Keratinocyte (primary cell): ENCODE measurements at regions not wholly inside any gene's neighbourhood (a gene's known extent, or its start where the extent isn't known, plus 50 kb on each side); places are given as distances from the start of the nearest gene placed in this dataset.

ENCODE experiments used
- CTCF ChIP-seq, 3 experiments: IDR thresholded peaks in 1 of 3; conservative IDR thresholded peaks in 1 of 3; optimal IDR thresholded peaks in 1 of 3; 2 replicates in 2 of 3; 3 replicates in 1 of 3; pipeline versions ENCODE3 to v1.5.1; 2011; ENCODE audit warnings: low read length in 3 of 3, mild to moderate bottlenecking in 3 of 3, moderate library complexity in 2 of 3, control low read depth in 1 of 3, inconsistent platforms in 1 of 3; ENCODE audit not compliant: insufficient read depth in 2 of 3; ENCODE audit errors: extremely low read depth in 1 of 3
- EZH2 ChIP-seq: IDR thresholded peaks from one replicate; pipeline ENCODE4 v1.6.1; 2012; ENCODE audit warnings: inconsistent platforms, mild to moderate bottlenecking, low read length, moderate library complexity

GRCh38 chr4:38565271-38566199 lies 98.5 kb upstream of the KLF3 start:
- TF ChIP-seq CTCF (optimal IDR thresholded peaks at IDR 0.05 in 1 of 3, IDR thresholded peaks at IDR 0.05 in 1 of 3, conservative IDR thresholded peaks at IDR 0.05 in 1 of 3; ENCODE audit: extremely low read depth in 1 of 3, insufficient read depth in 2 of 3, low read length in 3 of 3) (no peak), EZH2 (no peak)
